H9 (cell line): ENCODE measurements at regions not wholly inside any gene's neighbourhood (a gene's known extent, or its start where the extent isn't known, plus 50 kb on each side); places are given as distances from the start of the nearest gene placed in this dataset.

Experiments used
- DNase-seq: peaks from one replicate; pipeline ENCODE4 v3.0.0-alpha.2; 2017
- H2AFZ ChIP-seq: one replicate; pipeline ENCODE4 v1.6.1; 2013; ENCODE audit warnings: mild to moderate bottlenecking, low read length, control low read depth, moderate library complexity
- H2AK5ac ChIP-seq: 2 replicates; pipeline ENCODE4 v1.6.1; 2013; ENCODE audit warnings: low read length, control low read depth, mixed read lengths; ENCODE audit not compliant: insufficient read length
- H2BK120ac ChIP-seq: one replicate; pipeline ENCODE4 v1.6.1; 2013; ENCODE audit warnings: low read depth, mild to moderate bottlenecking, low read length, control low read depth, inconsistent platforms; ENCODE audit not compliant: poor library complexity, severe bottlenecking
- H2BK12ac ChIP-seq: 2 replicates; pipeline ENCODE4 v1.6.1; 2013; ENCODE audit warnings: low read length, control low read depth, mixed read lengths, low read depth; ENCODE audit not compliant: insufficient read length
- H2BK15ac ChIP-seq: 2 replicates; pipeline ENCODE4 v1.6.1; 2013; ENCODE audit warnings: low read depth, low read length, control low read depth
- H2BK20ac ChIP-seq: one replicate; pipeline ENCODE4 v1.6.1; 2013; ENCODE audit warnings: low read depth, mild to moderate bottlenecking, low read length, control low read depth, inconsistent platforms; ENCODE audit not compliant: poor library complexity, severe bottlenecking
- H2BK5ac ChIP-seq: 2 replicates; pipeline ENCODE4 v1.6.1; 2013; ENCODE audit warnings: low read length, control low read depth, mixed read lengths; ENCODE audit not compliant: insufficient read length
- H3K14ac ChIP-seq: 2 replicates; pipeline ENCODE4 v1.6.1; 2013; ENCODE audit warnings: low read length, control low read depth; ENCODE audit not compliant: insufficient read depth
- H3K18ac ChIP-seq: 2 replicates; pipeline ENCODE4 v1.6.1; 2013; ENCODE audit warnings: low read depth, mild to moderate bottlenecking, mixed read lengths, low read length, control low read depth; ENCODE audit not compliant: insufficient read length
- H3K23ac ChIP-seq: 2 replicates; pipeline ENCODE4 v1.6.1; 2013; ENCODE audit warnings: low read length, control low read depth, mixed read lengths, low read depth; ENCODE audit not compliant: insufficient read length
- H3K23me2 ChIP-seq: 2 replicates; pipeline ENCODE4 v1.6.1; 2013; ENCODE audit warnings: low read depth, mild to moderate bottlenecking, mixed read lengths, low read length, control low read depth; ENCODE audit not compliant: insufficient read length, poor library complexity, severe bottlenecking
- H3K27ac ChIP-seq: 2 replicates; pipeline ENCODE4 v1.5.1; 2013; ENCODE audit warnings: low read length, control low read depth, mixed read lengths, low read depth; ENCODE audit not compliant: insufficient read length
- H3K27me3 ChIP-seq: 2 replicates; pipeline ENCODE4 v1.6.1; 2013; ENCODE audit warnings: low read length, control low read depth, inconsistent platforms; ENCODE audit not compliant: insufficient read depth
- H3K4ac ChIP-seq: 2 replicates; pipeline ENCODE4 v1.6.1; 2013; ENCODE audit warnings: low read depth, mild to moderate bottlenecking, control low read depth, inconsistent platforms, low read length, moderate library complexity
- H3K4me1 ChIP-seq: 2 replicates; pipeline ENCODE4 v1.6.1; 2013; ENCODE audit warnings: low read length, control low read depth, inconsistent platforms; ENCODE audit not compliant: insufficient read depth
- H3K4me2 ChIP-seq: 2 replicates; pipeline ENCODE4 v1.6.1; 2013; ENCODE audit warnings: low read length, control low read depth, mixed read lengths; ENCODE audit not compliant: insufficient read length, insufficient read depth
- H3K56ac ChIP-seq: 2 replicates; pipeline ENCODE4 v1.6.1; 2013; ENCODE audit warnings: low read depth, mild to moderate bottlenecking, mixed read lengths, low read length, control low read depth; ENCODE audit not compliant: insufficient read length
- H3K79me1 ChIP-seq: 2 replicates; pipeline ENCODE4 v1.6.1; 2013; ENCODE audit warnings: low read depth, mild to moderate bottlenecking, moderate library complexity, low read length, control low read depth, inconsistent platforms; ENCODE audit not compliant: insufficient read depth, poor library complexity, severe bottlenecking
- H3K79me2 ChIP-seq: 2 replicates; pipeline ENCODE4 v1.6.1; 2013; ENCODE audit warnings: low read length, control low read depth, inconsistent platforms; ENCODE audit not compliant: insufficient read depth
- H3K9ac ChIP-seq: 2 replicates; pipeline ENCODE4 v1.6.1; 2013; ENCODE audit warnings: low read length, control low read depth, mixed read lengths; ENCODE audit not compliant: insufficient read length; ENCODE audit errors: extremely low read depth
- H3K9me3 ChIP-seq: one replicate; pipeline ENCODE4 v1.6.1; 2013; ENCODE audit warnings: low read depth, low read length, inconsistent platforms; ENCODE audit not compliant: control insufficient read depth
- H3T11ph ChIP-seq: one replicate; pipeline ENCODE4 v1.6.1; 2013; ENCODE audit warnings: mild to moderate bottlenecking, low read length, control low read depth, inconsistent platforms
- H4K20me1 ChIP-seq: one replicate; pipeline ENCODE4 v1.6.1; 2013; ENCODE audit not compliant: control insufficient read depth, insufficient read length, insufficient read depth
- H4K5ac ChIP-seq: 2 replicates; pipeline ENCODE4 v1.6.1; 2013; ENCODE audit warnings: low read depth, mild to moderate bottlenecking, mixed read lengths, low read length, control low read depth; ENCODE audit not compliant: insufficient read length
- H4K8ac ChIP-seq: replicated peaks from 2 replicates; pipeline ENCODE4 v1.6.1; 2013; ENCODE audit warnings: low read length, control low read depth, mixed read lengths, low read depth; ENCODE audit not compliant: insufficient read length
- H4K91ac ChIP-seq: 2 replicates; pipeline ENCODE4 v1.6.1; 2013; ENCODE audit warnings: low read depth, mild to moderate bottlenecking, moderate library complexity, mixed read lengths, low read length, control low read depth; ENCODE audit not compliant: insufficient read length
- H3K27ac Mint-ChIP-seq, 3 experiments: 2 replicates in 2 of 3; 3 replicates in 1 of 3; pipeline ENCODE4 v1.8.0; 2020 to 2021; ENCODE audit warnings: mixed read lengths in 3 of 3, mild to moderate bottlenecking in 1 of 3, moderate library complexity in 1 of 3
- H3K27me3 Mint-ChIP-seq: 2 replicates; pipeline ENCODE4 v1.8.0; 2021; ENCODE audit warnings: low read depth, mild to moderate bottlenecking, moderate library complexity, mixed read lengths
- H3K36me3 Mint-ChIP-seq, 3 experiments: 2 replicates in 2 of 3; 3 replicates in 1 of 3; pipeline ENCODE4 v1.8.0; 2020 to 2021; ENCODE audit warnings: low read depth in 3 of 3, mixed read lengths in 3 of 3; ENCODE audit not compliant: insufficient read depth in 1 of 3
- H3K4me1 Mint-ChIP-seq, 2 experiments: 2 replicates each; pipeline ENCODE4 v1.8.0; 2020; ENCODE audit warnings: mixed read lengths in 2 of 2
- H3K4me3 Mint-ChIP-seq, 2 experiments: 2 replicates in 1 of 2; 3 replicates in 1 of 2; pipeline ENCODE4 v1.8.0; 2020 to 2021; ENCODE audit warnings: mild to moderate bottlenecking in 2 of 2, mixed read lengths in 2 of 2, moderate library complexity in 1 of 2
- H3K9me3 Mint-ChIP-seq, 2 experiments: 2 replicates in 1 of 2; 3 replicates in 1 of 2; pipeline ENCODE4 v1.8.0; 2020; ENCODE audit warnings: mild to moderate bottlenecking in 2 of 2, mixed read lengths in 2 of 2, moderate library complexity in 1 of 2
- CTCF ChIP-seq: fragments of 200-600 bp; sonication (generic); conservative IDR thresholded peaks from 3 replicates; pipeline ENCODE4 v1.8.0; 2021; ENCODE audit warnings: antibody characterized with exemption, mild to moderate bottlenecking
- WGBS: extraction: QIAGEN DNeasy Blood & Tissue Kit; methylation state at CpG from one replicate; pipeline ENCODE4 v1.1.7; 2013; ENCODE audit warnings: missing lambda C conversion rate, low lambda C conversion rate, mixed read lengths; ENCODE audit not compliant: insufficient read length; ENCODE audit errors: extremely low coverage; 5-methylcytosine and 5-hydroxymethylcytosine counted together

GRCh38 chr4:38500433-38500832 is 163.6 kb upstream of the KLF3 start:
- H3K56ac ChIP-seq: no peak overlapping the region
- no peak overlapping the region for H3K4me3 Mint-ChIP-seq
- H3K9me3 ChIP-seq: no peaks in the 10 kb centered on the region
- no peaks in the 10 kb centered on the region for H3K23me2 ChIP-seq
- no peak overlapping the region for H2BK15ac ChIP-seq
- no peak for DNase-seq
- H2BK120ac ChIP-seq: no peak overlapping the region
- H4K20me1 ChIP-seq: no peaks in the 10 kb centered on the region
- no peaks in the 10 kb centered on the region for H3K27me3 ChIP-seq
- H3K79me2 ChIP-seq: no peaks in the 10 kb centered on the region
- H2AK5ac ChIP-seq: no peak overlapping the region
- no peak overlapping the region for H3K9ac ChIP-seq
- H3K18ac ChIP-seq: no peak overlapping the region
- H4K91ac ChIP-seq: no peak overlapping the region
- H3K27ac Mint-ChIP-seq: no peak overlapping the region
- H3K79me1 ChIP-seq: no peaks in the 10 kb centered on the region
- H2BK20ac ChIP-seq: no peak overlapping the region
- H3K4me1 Mint-ChIP-seq: peaks cover 4 to 10% of the 10 kb centered on the region in 2 experiments; a peak in 3 of 4 replicates
- H4K5ac ChIP-seq: no peak overlapping the region
- H3K23ac ChIP-seq: no peak overlapping the region
- no peak for TF ChIP-seq CTCF
- H2BK5ac ChIP-seq: no peak overlapping the region
- no peak overlapping the region for H2BK12ac ChIP-seq
- H3K14ac ChIP-seq: no peak overlapping the region
- H3K27me3 Mint-ChIP-seq: peaks cover 2% of the 10 kb centered on the region; the same call in 1 of the 2 replicates
- no peaks in the 10 kb centered on the region; a peak in 1 of 7 replicates for H3K36me3 Mint-ChIP-seq
- no peak overlapping the region for H3K4ac ChIP-seq
- H3K4me1 ChIP-seq: no peaks in the 10 kb centered on the region; the same call in 1 of the 2 replicates
- no CpG with 5 or more reads among the region's 2 CpGs for WGBS
- no peak overlapping the region for H4K8ac ChIP-seq
- H3K27ac ChIP-seq: no peak overlapping the region
- H3T11ph ChIP-seq: no peak overlapping the region
- H3K9me3 Mint-ChIP-seq: no peaks in the 10 kb centered on the region
- no peak overlapping the region for H3K4me2 ChIP-seq
- H2AFZ ChIP-seq: no peak overlapping the region
